HepG2 (cell line): ENCODE measurements at regions not wholly inside any gene's neighbourhood (a gene's known extent, or its start where the extent isn't known, plus 50 kb on each side); places are given as distances from the start of the nearest gene placed in this dataset.

Experiments
- FOXP1 ChIP-seq, 2 experiments: fragments of 450-650 bp in 1 of 2; IDR thresholded peaks; 2 replicates each; pipeline ENCODE4 v1.6.1; 2017 to 2018; ENCODE audit warnings: antibody characterized with exemption in 1 of 2
- NONO ChIP-seq, 2 experiments: fragments of 450-650 bp in 1 of 2; sonication (generic) in 1 of 2; formaldehyde crosslinking in 1 of 2; IDR thresholded peaks in 1 of 2; conservative IDR thresholded peaks in 1 of 2; 2 replicates each; pipeline versions ENCODE4 v1.6.1 to v1.8.0; 2017 to 2022; ENCODE audit warnings: mild to moderate bottlenecking in 1 of 2, missing genetic modification reagents in 1 of 2, moderate library complexity in 1 of 2
- PAF1 ChIP-seq: IDR thresholded peaks from 2 replicates; pipeline ENCODE4 v1.6.1; 2016; ENCODE audit warnings: missing genetic modification reagents, missing compliant biosample characterization
- POLR2AphosphoS5 ChIP-seq: IDR thresholded peaks from 2 replicates; pipeline ENCODE4 v1.6.1; 2012; ENCODE audit warnings: low read depth, low read length
- RFX5 ChIP-seq: IDR thresholded peaks from 2 replicates; pipeline ENCODE4 v1.6.1; 2011; ENCODE audit warnings: low read depth, low read length, improper control_type of control experiment
- ZNF350 ChIP-seq: sonication (generic); formaldehyde crosslinking; IDR thresholded peaks from 2 replicates; pipeline ENCODE4 v1.4.0; 2020; ENCODE audit warnings: mild to moderate bottlenecking, low read depth, missing genetic modification reagents, borderline replicate concordance
- TF ChIP-seq, protein P1 (sequence below): sonication (generic); formaldehyde crosslinking; IDR thresholded peaks from 2 replicates; pipeline ENCODE4 v1.5.0; 2020; ENCODE audit warnings: mild to moderate bottlenecking, missing genetic modification reagents, moderate library complexity
- TF ChIP-seq, protein P2 (sequence below): sonication (generic); formaldehyde crosslinking; IDR thresholded peaks from 2 replicates; pipeline ENCODE4 v1.5.1; 2020; ENCODE audit warnings: mild to moderate bottlenecking, missing genetic modification reagents
- TF ChIP-seq, protein P3 (sequence below): sonication (generic); formaldehyde crosslinking; IDR thresholded peaks from 2 replicates; pipeline ENCODE4 v1.5.0; 2020; ENCODE audit warnings: missing genetic modification reagents, mild to moderate bottlenecking, borderline replicate concordance
- TF ChIP-seq, protein P4 (sequence below): sonication (generic); formaldehyde crosslinking; IDR thresholded peaks from 2 replicates; pipeline ENCODE4 v1.4.0; 2020; ENCODE audit warnings: missing genetic modification reagents
- TF ChIP-seq, protein P5 (sequence below): sonication (generic); formaldehyde crosslinking; IDR thresholded peaks from 2 replicates; pipeline ENCODE4 v1.8.1; 2022; ENCODE audit warnings: mild to moderate bottlenecking, missing genetic modification reagents

DNA sequence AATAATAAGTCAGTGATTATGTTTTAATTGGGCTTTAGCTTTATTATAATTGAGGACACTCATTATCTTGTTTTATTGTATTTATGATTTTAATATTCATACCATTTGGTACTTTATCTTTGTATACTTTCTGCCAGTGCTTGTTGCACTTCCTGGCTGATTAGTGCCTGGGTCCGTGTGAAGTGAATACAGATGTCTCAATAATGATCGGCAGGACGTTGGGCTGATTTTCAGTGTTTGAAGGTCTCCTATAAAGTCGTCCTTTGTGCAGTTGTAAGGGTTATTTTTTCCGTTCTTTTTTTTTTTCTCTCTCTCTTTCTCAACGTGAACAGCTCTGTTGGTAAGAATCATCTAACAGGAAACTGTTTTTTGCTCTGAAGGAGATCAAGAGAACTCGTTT lies 450.0 kb upstream of the POU3F2 start:
- TF ChIP-seq, protein P1, sequence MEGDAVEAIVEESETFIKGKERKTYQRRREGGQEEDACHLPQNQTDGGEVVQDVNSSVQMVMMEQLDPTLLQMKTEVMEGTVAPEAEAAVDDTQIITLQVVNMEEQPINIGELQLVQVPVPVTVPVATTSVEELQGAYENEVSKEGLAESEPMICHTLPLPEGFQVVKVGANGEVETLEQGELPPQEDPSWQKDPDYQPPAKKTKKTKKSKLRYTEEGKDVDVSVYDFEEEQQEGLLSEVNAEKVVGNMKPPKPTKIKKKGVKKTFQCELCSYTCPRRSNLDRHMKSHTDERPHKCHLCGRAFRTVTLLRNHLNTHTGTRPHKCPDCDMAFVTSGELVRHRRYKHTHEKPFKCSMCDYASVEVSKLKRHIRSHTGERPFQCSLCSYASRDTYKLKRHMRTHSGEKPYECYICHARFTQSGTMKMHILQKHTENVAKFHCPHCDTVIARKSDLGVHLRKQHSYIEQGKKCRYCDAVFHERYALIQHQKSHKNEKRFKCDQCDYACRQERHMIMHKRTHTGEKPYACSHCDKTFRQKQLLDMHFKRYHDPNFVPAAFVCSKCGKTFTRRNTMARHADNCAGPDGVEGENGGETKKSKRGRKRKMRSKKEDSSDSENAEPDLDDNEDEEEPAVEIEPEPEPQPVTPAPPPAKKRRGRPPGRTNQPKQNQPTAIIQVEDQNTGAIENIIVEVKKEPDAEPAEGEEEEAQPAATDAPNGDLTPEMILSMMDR (CRISPR knock-in tag), result no peak
- TF ChIP-seq RFX5, result no peak
- TF ChIP-seq POLR2AphosphoS5, result no peak
- no peak for TF ChIP-seq NONO (IDR thresholded peaks at IDR 0.05)
- no peak for TF ChIP-seq NONO (CRISPR knock-in tag; conservative IDR thresholded peaks at IDR 0.05)
- TF ChIP-seq, protein P2, sequence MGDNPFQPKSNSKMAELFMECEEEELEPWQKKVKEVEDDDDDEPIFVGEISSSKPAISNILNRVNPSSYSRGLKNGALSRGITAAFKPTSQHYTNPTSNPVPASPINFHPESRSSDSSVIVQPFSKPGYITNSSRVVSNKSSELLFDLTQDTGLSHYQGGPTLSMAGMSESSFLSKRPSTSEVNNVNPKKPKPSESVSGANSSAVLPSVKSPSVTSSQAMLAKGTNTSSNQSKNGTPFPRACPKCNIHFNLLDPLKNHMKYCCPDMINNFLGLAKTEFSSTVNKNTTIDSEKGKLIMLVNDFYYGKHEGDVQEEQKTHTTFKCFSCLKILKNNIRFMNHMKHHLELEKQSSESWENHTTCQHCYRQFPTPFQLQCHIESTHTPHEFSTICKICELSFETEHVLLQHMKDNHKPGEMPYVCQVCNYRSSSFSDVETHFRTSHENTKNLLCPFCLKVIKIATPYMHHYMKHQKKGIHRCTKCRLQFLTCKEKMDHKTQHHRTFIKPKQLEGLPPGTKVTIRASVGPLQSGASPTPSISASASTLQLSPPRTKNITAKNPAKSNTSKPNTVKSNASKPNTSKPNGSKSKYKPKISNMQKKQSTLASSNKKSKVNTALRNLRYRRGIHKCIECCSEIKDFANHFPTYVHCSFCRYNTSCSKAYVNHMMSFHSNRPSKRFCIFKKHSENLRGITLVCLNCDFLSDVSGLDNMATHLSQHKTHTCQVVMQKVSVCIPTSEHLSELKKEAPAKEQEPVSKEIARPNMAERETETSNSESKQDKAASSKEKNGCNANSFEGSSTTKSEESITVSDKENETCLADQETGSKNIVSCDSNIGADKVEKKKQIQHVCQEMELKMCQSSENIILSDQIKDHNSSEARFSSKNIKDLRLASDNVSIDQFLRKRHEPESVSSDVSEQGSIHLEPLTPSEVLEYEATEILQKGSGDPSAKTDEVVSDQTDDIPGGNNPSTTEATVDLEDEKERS (CRISPR knock-in tag), result no peak
- TF ChIP-seq, protein P3, sequence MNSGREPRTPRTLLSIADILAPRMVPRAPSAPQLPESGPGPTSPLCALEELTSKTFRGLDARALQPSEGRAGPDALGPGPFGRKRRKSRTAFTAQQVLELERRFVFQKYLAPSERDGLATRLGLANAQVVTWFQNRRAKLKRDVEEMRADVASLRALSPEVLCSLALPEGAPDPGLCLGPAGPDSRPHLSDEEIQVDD (CRISPR knock-in tag), result no peak
- no peak for TF ChIP-seq ZNF350 (CRISPR knock-in tag)
- TF ChIP-seq, protein P4, sequence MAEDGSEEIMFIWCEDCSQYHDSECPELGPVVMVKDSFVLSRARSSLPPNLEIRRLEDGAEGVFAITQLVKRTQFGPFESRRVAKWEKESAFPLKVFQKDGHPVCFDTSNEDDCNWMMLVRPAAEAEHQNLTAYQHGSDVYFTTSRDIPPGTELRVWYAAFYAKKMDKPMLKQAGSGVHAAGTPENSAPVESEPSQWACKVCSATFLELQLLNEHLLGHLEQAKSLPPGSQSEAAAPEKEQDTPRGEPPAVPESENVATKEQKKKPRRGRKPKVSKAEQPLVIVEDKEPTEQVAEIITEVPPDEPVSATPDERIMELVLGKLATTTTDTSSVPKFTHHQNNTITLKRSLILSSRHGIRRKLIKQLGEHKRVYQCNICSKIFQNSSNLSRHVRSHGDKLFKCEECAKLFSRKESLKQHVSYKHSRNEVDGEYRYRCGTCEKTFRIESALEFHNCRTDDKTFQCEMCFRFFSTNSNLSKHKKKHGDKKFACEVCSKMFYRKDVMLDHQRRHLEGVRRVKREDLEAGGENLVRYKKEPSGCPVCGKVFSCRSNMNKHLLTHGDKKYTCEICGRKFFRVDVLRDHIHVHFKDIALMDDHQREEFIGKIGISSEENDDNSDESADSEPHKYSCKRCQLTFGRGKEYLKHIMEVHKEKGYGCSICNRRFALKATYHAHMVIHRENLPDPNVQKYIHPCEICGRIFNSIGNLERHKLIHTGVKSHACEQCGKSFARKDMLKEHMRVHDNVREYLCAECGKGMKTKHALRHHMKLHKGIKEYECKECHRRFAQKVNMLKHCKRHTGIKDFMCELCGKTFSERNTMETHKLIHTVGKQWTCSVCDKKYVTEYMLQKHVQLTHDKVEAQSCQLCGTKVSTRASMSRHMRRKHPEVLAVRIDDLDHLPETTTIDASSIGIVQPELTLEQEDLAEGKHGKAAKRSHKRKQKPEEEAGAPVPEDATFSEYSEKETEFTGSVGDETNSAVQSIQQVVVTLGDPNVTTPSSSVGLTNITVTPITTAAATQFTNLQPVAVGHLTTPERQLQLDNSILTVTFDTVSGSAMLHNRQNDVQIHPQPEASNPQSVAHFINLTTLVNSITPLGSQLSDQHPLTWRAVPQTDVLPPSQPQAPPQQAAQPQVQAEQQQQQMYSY (CRISPR knock-in tag), result no peak
- no peak for TF ChIP-seq PAF1 (CRISPR knock-in tag)
- TF ChIP-seq FOXP1 (IDR thresholded peaks at IDR 0.05), result no peak
- TF ChIP-seq FOXP1 (CRISPR knock-in tag; IDR thresholded peaks at IDR 0.05), result no peak
- TF ChIP-seq, protein P5, sequence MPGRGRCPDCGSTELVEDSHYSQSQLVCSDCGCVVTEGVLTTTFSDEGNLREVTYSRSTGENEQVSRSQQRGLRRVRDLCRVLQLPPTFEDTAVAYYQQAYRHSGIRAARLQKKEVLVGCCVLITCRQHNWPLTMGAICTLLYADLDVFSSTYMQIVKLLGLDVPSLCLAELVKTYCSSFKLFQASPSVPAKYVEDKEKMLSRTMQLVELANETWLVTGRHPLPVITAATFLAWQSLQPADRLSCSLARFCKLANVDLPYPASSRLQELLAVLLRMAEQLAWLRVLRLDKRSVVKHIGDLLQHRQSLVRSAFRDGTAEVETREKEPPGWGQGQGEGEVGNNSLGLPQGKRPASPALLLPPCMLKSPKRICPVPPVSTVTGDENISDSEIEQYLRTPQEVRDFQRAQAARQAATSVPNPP (CRISPR knock-in tag), result no peak
